22Rv1 (cell line): ENCODE measurements at regions not wholly inside any gene's neighbourhood (a gene's known extent, or its start where the extent isn't known, plus 50 kb on each side); places are given as distances from the start of the nearest gene placed in this dataset.

Source experiments
- ZFX ChIP-seq: fragments of 450-650 bp; IDR thresholded peaks from 2 replicates; pipeline ENCODE4 v1.6.1; 2017; ENCODE audit warnings: antibody characterized with exemption, borderline replicate concordance
- TF ChIP-seq, protein P1 (sequence below): fragments of 450-650 bp; IDR thresholded peaks from 2 replicates; pipeline ENCODE4 v1.5.1; 2017; ENCODE audit warnings: mild to moderate bottlenecking

DNA sequence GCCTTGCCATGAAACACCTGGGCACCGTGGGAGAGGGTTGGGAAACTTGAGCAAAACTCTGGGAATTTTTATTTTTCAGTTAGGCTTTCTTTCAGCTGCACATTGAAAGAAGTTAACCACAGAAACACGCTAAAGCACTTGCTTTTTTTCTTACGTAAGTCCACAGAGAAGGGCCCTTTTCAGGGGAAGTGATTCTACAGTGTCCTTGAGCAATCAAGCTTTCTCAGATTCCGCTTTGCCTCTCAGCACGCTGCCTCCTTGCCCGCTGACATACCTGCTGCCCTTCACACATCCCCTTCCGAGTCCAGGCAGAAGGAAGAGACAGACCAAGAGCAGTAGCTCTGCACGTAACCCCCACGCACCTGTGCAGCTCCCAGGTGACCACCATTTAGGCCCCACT, 135.5 kb upstream of the MYT1L start:
- no peak for TF ChIP-seq ZFX
- TF ChIP-seq, protein P1, sequence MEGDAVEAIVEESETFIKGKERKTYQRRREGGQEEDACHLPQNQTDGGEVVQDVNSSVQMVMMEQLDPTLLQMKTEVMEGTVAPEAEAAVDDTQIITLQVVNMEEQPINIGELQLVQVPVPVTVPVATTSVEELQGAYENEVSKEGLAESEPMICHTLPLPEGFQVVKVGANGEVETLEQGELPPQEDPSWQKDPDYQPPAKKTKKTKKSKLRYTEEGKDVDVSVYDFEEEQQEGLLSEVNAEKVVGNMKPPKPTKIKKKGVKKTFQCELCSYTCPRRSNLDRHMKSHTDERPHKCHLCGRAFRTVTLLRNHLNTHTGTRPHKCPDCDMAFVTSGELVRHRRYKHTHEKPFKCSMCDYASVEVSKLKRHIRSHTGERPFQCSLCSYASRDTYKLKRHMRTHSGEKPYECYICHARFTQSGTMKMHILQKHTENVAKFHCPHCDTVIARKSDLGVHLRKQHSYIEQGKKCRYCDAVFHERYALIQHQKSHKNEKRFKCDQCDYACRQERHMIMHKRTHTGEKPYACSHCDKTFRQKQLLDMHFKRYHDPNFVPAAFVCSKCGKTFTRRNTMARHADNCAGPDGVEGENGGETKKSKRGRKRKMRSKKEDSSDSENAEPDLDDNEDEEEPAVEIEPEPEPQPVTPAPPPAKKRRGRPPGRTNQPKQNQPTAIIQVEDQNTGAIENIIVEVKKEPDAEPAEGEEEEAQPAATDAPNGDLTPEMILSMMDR = no peak
